Psoas muscle (tissue), 7 donors: ENCODE measurements at regions not wholly inside any gene's neighbourhood (a gene's known extent, or its start where the extent isn't known, plus 50 kb on each side); places are given as distances from the start of the nearest gene placed in this dataset.

Experiments
- ATAC-seq, 4 donors: fragments of 200-7000 bp; cut with Tn5 transposase; one replicate each; pipeline ENCODE4 v1.9.1; 2020; ENCODE audit warnings: moderate library complexity in 3 of 4, mild to moderate bottlenecking in 2 of 4
- DNase-seq, 2 donors: peaks; one replicate each; pipeline ENCODE4 v3.0.0-alpha.2; 2020
- H3K27ac ChIP-seq: fragments of 200-600 bp; one replicate; pipeline ENCODE4 v1.8.0; 2022
- H3K27me3 ChIP-seq, 3 donors: fragments of 200-600 bp in 1 of 3; one replicate each; pipeline versions ENCODE4 v1.6.1 to v1.8.0; 2013 to 2022; ENCODE audit warnings: low read length in 2 of 3, mild to moderate bottlenecking in 2 of 3, moderate library complexity in 1 of 3; ENCODE audit not compliant: insufficient read depth in 3 of 3
- H3K36me3 ChIP-seq, 2 donors: fragments of 200-600 bp in 1 of 2; one replicate each; pipeline versions ENCODE4 v1.6.1 to v1.8.0; 2013 to 2022; ENCODE audit warnings: low read depth in 1 of 2, mild to moderate bottlenecking in 1 of 2, moderate library complexity in 1 of 2; ENCODE audit not compliant: insufficient read depth in 1 of 2
- H3K4me1 ChIP-seq: fragments of 200-600 bp; one replicate; pipeline ENCODE4 v1.8.0; 2022
- H3K4me3 ChIP-seq: fragments of 200-600 bp; one replicate; pipeline ENCODE4 v1.8.0; 2022; ENCODE audit warnings: mild to moderate bottlenecking
- H3K9me3 ChIP-seq: fragments of 200-600 bp; one replicate; pipeline ENCODE4 v1.8.0; 2022
- WGBS, 3 donors: extraction: QIAGEN DNeasy Blood & Tissue Kit; methylation state at CpG; one replicate each; pipeline versions ENCODE4 v1.1.6 to v1.1.7; 2013; 5-methylcytosine and 5-hydroxymethylcytosine counted together
- intact Hi-C, 2 donors: fragments of 100-400 bp; cut with DNase I; formaldehyde crosslinking; loops; one replicate each; pipeline versions ENCODE4 v1.11.0 to v1.14.2; 2022
- TF ChIP-seq, protein P1 (sequence below): fragments of 200-600 bp; IDR thresholded peaks from one replicate; pipeline ENCODE4 v1.8.0; 2022; ENCODE audit warnings: antibody characterized with exemption
- donor health status: healthy with polysubstance abuse.
- donor health status: DM: no; HTN: no; CAD: no; lungs with moderate emphysema.
- donor health status: Bipolar disorder and iron deficiency.
- donor health status: healthy.
- donor health status: DM: yes; HTN: yes; CAD: no.
- donor health status: DM: no; HTN: no; CAD: no.
- donor health status: DM: yes; HTN: yes; CAD: no.

DNA sequence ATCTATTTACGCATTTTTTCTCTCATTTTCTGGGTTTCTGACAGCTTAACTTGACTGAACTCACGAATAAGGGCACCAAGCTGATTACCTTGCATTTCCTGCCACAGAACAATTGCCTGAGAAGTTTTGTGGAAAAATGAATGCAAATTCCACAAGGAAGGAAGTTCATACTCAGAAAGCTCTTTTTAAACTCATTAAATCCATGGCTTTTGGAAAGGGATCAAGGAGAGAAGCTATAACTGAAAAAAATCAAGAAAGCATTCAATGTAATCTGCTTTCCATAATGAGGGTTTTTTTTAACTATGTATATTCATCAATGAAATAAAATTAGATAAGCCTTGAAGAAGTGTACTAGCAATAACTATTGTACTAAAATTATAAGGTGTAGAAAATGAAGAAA lies 252.5 kb downstream of the GPM6A start:
- Histone ChIP-seq H3K27me3 (no peaks in the 10 kb centered on the region), H3K9me3 (no peaks in the 10 kb centered on the region), H3K36me3 (no peaks in the 10 kb centered on the region), H3K4me3 (no peak overlapping the region), H3K4me1 (no peaks in the 10 kb centered on the region), H3K27ac (no peak overlapping the region)
- no peak for ATAC-seq
- DNase-seq: no peak
- 54 to 59% (median 57%) methylated on average over 2 of the region's 2 CpGs for WGBS, 3 donors
- intact Hi-C loops: no loop called here
- TF ChIP-seq, protein P1, sequence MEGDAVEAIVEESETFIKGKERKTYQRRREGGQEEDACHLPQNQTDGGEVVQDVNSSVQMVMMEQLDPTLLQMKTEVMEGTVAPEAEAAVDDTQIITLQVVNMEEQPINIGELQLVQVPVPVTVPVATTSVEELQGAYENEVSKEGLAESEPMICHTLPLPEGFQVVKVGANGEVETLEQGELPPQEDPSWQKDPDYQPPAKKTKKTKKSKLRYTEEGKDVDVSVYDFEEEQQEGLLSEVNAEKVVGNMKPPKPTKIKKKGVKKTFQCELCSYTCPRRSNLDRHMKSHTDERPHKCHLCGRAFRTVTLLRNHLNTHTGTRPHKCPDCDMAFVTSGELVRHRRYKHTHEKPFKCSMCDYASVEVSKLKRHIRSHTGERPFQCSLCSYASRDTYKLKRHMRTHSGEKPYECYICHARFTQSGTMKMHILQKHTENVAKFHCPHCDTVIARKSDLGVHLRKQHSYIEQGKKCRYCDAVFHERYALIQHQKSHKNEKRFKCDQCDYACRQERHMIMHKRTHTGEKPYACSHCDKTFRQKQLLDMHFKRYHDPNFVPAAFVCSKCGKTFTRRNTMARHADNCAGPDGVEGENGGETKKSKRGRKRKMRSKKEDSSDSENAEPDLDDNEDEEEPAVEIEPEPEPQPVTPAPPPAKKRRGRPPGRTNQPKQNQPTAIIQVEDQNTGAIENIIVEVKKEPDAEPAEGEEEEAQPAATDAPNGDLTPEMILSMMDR: no peak

DNA sequence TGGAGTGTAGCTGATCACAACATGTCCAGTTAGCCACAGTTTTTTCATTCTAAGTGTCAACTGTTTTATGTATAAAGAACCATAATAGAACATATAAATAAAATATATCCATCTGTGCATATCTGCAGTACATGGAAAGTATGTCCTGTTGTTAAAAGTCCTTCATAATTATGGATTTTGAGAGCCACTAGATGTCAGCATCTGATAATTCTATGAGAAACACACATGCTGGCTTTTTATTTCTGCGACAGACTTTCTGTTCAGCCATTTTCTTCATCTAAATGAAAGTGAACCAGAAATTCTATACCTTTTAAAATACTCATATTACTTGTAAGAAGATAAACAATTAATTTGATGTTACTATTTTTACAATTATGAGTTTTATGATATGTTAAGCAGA lies 251.5 kb downstream of the GPM6A start:
- no peak for ATAC-seq
- TF ChIP-seq, protein P1: peak; percentile 29
- Histone ChIP-seq H3K4me3 (no peak overlapping the region), H3K27ac (no peak overlapping the region), H3K36me3 (no peaks in the 10 kb centered on the region), H3K4me1 (no peaks in the 10 kb centered on the region), H3K27me3 (no peaks in the 10 kb centered on the region), H3K9me3 (no peaks in the 10 kb centered on the region)
- intact Hi-C loops: loop anchor here in 1 of 2 donors (5.0 kb wide), 1 partner anchor 332 kb away; no protein-coding TSS in a partner anchor
- DNase-seq: no peak
- WGBS, 3 donors: 18 to 20% (median 19%) methylated on average over 1 of the region's 1 CpG

DNA sequence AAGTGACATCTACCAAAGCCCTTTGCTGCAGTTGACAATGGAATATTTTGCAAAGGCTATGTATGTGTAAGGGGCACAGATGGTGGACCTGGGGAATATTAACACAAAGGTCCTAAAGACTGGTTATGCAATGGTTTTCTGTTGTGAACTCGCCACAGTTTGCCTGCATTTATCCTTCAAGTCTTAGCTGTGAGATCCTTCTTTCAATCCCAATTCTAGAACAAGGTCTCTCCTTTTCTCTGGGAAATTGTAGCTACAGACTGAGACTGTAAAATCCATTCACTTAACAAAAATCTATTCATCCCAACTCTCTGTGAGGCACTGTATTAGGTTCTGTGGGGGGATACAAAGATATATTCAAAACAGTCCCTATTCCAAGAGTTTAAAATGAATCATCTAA lies 250.4 kb downstream of the GPM6A start:
- H3K9me3 ChIP-seq: no peaks in the 10 kb centered on the region
- no peak overlapping the region for H3K27ac ChIP-seq
- 70 to 80% (median 70%) methylated on average over 1 of the region's 1 CpG for WGBS, 3 donors
- H3K36me3 ChIP-seq: no peaks in the 10 kb centered on the region
- no peaks in the 10 kb centered on the region for H3K4me1 ChIP-seq
- ATAC-seq: no peak
- TF ChIP-seq, protein P1: no peak
- no peak overlapping the region for H3K4me3 ChIP-seq
- intact Hi-C loops: loop anchor here in 1 of 2 donors (5.0 kb wide), 1 partner anchor 331 kb away; no protein-coding TSS in a partner anchor
- DNase-seq: no peak
- H3K27me3 ChIP-seq: no peaks in the 10 kb centered on the region

DNA sequence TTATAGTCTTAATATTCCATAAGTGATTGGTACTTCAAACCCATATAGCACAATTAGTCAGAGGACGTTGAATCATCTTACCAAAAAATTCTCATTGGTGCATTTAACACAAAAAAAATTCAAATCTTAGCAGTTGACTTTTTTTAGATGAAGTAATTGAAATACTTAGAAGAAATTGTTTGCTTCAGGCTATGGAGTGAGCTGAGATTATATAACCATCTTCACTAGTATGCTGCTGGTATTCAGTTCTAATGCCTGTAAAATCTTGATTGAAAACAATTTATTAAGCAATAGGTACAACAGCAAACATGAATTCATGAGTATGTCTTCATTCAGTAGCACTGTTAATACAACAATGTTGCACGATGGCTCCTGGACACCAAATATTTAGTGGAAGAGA lies 250.0 kb downstream of the GPM6A start:
- intact Hi-C loops: loop anchor here in 1 of 2 donors (5.0 kb wide), 1 partner anchor 330 kb away; no protein-coding TSS in a partner anchor
- TF ChIP-seq, protein P1: no peak
- Histone ChIP-seq H3K27ac (no peak overlapping the region), H3K4me3 (no peak overlapping the region), H3K27me3 (no peaks in the 10 kb centered on the region), H3K4me1 (no peaks in the 10 kb centered on the region), H3K36me3 (no peaks in the 10 kb centered on the region), H3K9me3 (no peaks in the 10 kb centered on the region)
- 41 to 43% (median 43%) methylated on average over 2 of the region's 2 CpGs for WGBS, 3 donors
- no peak for ATAC-seq
- DNase-seq: no peak

DNA sequence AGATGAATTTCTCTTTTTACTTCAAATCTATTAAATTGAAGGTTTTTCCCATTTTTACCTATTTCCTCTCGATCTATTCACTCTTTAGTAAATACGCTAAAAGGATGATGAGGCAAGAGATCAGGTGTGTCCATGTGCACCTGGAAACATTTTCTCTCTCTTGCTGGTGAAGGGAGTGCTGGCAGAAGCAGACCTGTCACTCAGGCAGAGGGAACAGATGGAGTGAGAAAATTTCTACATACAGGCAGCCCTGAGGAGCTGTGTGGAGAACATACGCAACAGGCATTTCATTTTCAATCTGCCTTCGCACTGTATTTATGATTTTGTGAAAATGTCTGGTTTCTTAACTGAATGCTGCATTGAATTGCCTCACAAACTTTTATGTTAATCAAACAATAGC lies 249.5 kb downstream of the GPM6A start:
- intact Hi-C loops: loop anchor here in 1 of 2 donors (5.0 kb wide), 1 partner anchor 330 kb away; no protein-coding TSS in a partner anchor
- WGBS, 3 donors: 87 to 91% (median 89%) methylated on average over 4 of the region's 4 CpGs

More for the DNA sequence above, 249.5 kb downstream of the GPM6A start:
- H3K9me3 ChIP-seq: no peaks in the 10 kb centered on the region
- no peak overlapping the region for H3K27ac ChIP-seq
- ATAC-seq (no peak), DNase-seq (no peak)
- no peak overlapping the region for H3K4me3 ChIP-seq
- no peaks in the 10 kb centered on the region for H3K4me1 ChIP-seq
- H3K27me3 ChIP-seq: no peaks in the 10 kb centered on the region
- TF ChIP-seq, protein P1: no peak
- H3K36me3 ChIP-seq: no peaks in the 10 kb centered on the region
